MM.1S (cell line): ENCODE measurements at regions not wholly inside any gene's neighbourhood (a gene's known extent, or its start where the extent isn't known, plus 50 kb on each side); places are given as distances from the start of the nearest gene placed in this dataset.
"Not testable (repeated sequence)": the region's sequence is repeated elsewhere in the genome, so short reads cannot be mapped to it uniquely, and the experiment has no call there.

Source experiments
- DNase-seq: peaks from one replicate; pipeline ENCODE4 v3.0.0-alpha.2; 2015
- H2AFZ ChIP-seq: fragments of 300-600 bp; sonication (generic); 2 replicates; pipeline ENCODE4 v1.6.0; 2016; ENCODE audit warnings: antibody characterized with exemption, low read length
- H3F3A ChIP-seq: fragments of 300-600 bp; sonication (generic); 2 replicates; pipeline ENCODE4 v1.6.1; 2016; ENCODE audit warnings: mild to moderate bottlenecking, antibody characterized with exemption, low read length, moderate library complexity, mixed read lengths; ENCODE audit not compliant: insufficient read depth
- H3K27ac ChIP-seq: fragments of 300-600 bp; sonication (generic); 2 replicates; pipeline ENCODE4 v1.5.1; 2016; ENCODE audit warnings: mild to moderate bottlenecking, low read length
- H3K27me3 ChIP-seq: fragments of 300-600 bp; sonication (generic); replicated peaks from 2 replicates; pipeline ENCODE4 v1.6.0; 2016; ENCODE audit warnings: low read length; ENCODE audit not compliant: insufficient read depth
- H3K36me3 ChIP-seq: fragments of 300-600 bp; sonication (generic); replicated peaks from 2 replicates; pipeline ENCODE4 v1.6.1; 2016; ENCODE audit warnings: mild to moderate bottlenecking, low read length, mixed read lengths; ENCODE audit not compliant: insufficient read depth
- H3K4me1 ChIP-seq: fragments of 300-600 bp; sonication (generic); 2 replicates; pipeline ENCODE4 v1.6.1; 2016; ENCODE audit warnings: low read length, mixed read lengths
- H3K4me2 ChIP-seq: fragments of 300-600 bp; sonication (generic); 2 replicates; pipeline ENCODE4 v1.6.0; 2016; ENCODE audit warnings: low read depth, low read length
- H3K4me3 ChIP-seq: fragments of 300-600 bp; sonication (generic); 2 replicates; pipeline ENCODE4 v1.5.1; 2016; ENCODE audit warnings: low read length, mixed read lengths
- H3K79me2 ChIP-seq: fragments of 300-600 bp; sonication (generic); 2 replicates; pipeline ENCODE4 v1.6.1; 2016; ENCODE audit warnings: mixed run types, low read length, mixed read lengths
- H3K9ac ChIP-seq: fragments of 300-600 bp; sonication (generic); 2 replicates; pipeline ENCODE4 v1.6.1; 2016; ENCODE audit warnings: low read length, mixed read lengths
- H3K9me2 ChIP-seq: fragments of 300-600 bp; sonication (generic); replicated peaks from 2 replicates; pipeline ENCODE4 v1.6.1; 2016; ENCODE audit warnings: mild to moderate bottlenecking, low read length, mixed read lengths; ENCODE audit not compliant: insufficient read depth
- H3K9me3 ChIP-seq: fragments of 300-600 bp; sonication (generic); replicated peaks from 2 replicates; pipeline ENCODE4 v1.6.1; 2016; ENCODE audit warnings: mild to moderate bottlenecking, low read length, mixed read lengths; ENCODE audit not compliant: insufficient read depth
- H4K20me1 ChIP-seq: fragments of 300-600 bp; sonication (generic); 2 replicates; pipeline ENCODE4 v1.6.1; 2016; ENCODE audit warnings: mild to moderate bottlenecking, low read length, moderate library complexity, mixed read lengths; ENCODE audit not compliant: insufficient read depth

DNA sequence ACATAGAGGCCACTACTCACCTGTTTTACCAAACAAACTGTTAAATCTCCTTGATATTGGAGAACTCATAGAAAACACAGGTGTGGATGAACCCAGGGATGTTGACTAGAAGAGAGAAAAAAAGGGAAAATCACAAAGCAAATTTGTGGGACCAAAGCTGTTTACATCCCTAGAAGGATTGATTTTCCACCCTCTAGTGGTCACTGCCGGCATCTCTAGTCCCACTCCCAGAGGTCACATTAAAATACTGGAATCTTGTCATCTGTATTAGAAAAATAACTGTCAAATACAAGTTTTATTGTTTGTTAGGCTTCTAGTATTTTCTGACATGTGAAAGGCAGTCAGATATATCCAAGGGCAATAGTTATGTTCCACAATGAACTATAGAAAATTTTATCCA, 469.7 kb downstream of the FOXD4L4 start:
- not testable (repeated sequence) for H3K27ac ChIP-seq, H2AFZ ChIP-seq, H3K4me1 ChIP-seq, H3K36me3 ChIP-seq, H3K9ac ChIP-seq, H3K9me3 ChIP-seq, H3K27me3 ChIP-seq, H4K20me1 ChIP-seq, H3K4me3 ChIP-seq, H3F3A ChIP-seq, H3K4me2 ChIP-seq, H3K9me2 ChIP-seq, DNase-seq, H3K79me2 ChIP-seq

DNA sequence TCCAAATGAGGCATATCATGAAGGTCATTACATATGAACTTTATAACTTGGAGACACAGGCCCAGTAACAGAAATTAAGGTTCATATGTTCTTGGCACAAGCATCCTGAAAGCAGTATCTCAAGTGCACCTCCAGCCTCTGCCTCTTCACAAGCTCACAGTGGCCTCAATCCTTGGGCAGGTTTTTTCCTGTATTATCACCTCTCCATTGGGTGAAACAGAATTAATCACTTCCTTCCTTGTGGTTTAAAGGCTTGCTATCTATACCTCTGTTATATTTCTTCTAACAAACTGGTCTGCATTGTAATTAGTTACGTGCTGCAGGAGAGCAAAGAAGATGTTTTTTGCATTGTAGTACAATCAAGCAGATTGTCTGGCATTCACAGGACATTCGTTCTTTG, 471.0 kb downstream of the FOXD4L4 start:
- not testable (repeated sequence) for H3K4me3 ChIP-seq, H2AFZ ChIP-seq, H3K4me2 ChIP-seq, H3F3A ChIP-seq, H3K36me3 ChIP-seq, H3K27me3 ChIP-seq, H3K9me3 ChIP-seq, H3K9me2 ChIP-seq, H4K20me1 ChIP-seq, H3K27ac ChIP-seq, H3K4me1 ChIP-seq, H3K79me2 ChIP-seq, DNase-seq, H3K9ac ChIP-seq

DNA sequence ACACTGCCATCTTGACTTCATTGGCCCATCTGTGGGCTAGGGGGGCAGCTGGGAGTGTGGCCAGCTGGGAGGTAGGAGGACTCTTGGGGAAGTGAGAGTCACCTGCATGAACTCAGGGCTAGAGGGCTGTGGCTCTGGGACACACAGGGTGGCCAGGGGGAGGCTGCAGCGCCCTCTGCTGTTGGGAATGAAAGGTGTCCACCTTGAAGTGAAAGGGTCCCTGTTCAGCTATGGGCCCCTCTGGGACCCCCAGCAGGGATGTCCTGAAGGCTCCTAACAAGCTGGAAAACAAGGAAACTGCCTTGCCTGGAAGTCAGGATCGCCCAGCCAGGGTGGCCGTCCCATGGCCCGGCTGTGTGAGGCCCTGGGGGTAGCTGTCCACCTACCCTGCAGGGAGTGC, 507.8 kb downstream of the FOXD4L4 start:
- not testable (repeated sequence) for DNase-seq, H3K4me1 ChIP-seq, H3K9ac ChIP-seq, H3K27me3 ChIP-seq, H3K79me2 ChIP-seq, H3K9me2 ChIP-seq, H3F3A ChIP-seq, H3K36me3 ChIP-seq, H3K4me3 ChIP-seq, H3K9me3 ChIP-seq, H3K27ac ChIP-seq, H3K4me2 ChIP-seq, H4K20me1 ChIP-seq, H2AFZ ChIP-seq

DNA sequence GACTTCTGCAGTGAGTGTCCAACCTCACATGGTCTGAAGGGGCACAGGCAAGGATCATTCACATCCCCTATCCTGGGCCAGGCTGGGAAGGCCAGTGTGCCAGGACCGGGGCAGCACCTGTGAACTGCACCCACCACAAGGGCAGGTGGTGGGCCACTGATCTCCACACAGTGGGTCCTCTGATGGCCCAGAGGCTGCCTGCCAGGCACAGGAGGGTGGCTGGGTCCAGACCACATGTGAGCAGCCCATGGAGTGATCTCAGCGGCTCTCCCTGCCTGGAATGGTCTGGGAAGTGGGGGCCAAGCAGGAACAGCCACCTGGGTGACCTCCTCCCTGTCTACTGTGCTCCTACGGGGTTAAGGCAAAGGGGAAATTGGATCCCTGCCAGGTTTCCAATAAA, 508.5 kb downstream of the FOXD4L4 start:
- not testable (repeated sequence) for H3K27me3 ChIP-seq, H3K9me2 ChIP-seq, H3K79me2 ChIP-seq, H3K4me2 ChIP-seq, H3F3A ChIP-seq, H3K4me1 ChIP-seq, H2AFZ ChIP-seq, H4K20me1 ChIP-seq, H3K36me3 ChIP-seq, H3K27ac ChIP-seq, H3K4me3 ChIP-seq, DNase-seq, H3K9ac ChIP-seq, H3K9me3 ChIP-seq

DNA sequence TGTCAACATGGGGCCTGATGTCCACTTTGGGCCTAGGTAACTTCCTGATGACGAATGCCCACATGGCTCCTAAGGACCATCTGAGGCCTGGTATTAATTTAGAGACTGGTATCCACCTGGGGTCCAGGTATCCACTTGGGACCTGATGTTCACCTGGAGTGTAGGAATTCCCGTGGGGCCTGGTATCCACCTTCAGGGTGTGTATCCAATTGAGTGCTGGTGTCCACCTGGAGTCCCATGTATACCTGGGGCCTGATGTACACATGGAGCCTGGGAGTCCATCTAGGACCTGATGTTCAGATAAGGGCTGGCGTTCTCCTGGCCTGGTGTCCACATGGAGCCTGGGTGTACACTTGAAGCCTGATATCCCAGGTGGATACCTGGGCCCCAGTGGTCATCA, 520.6 kb downstream of the FOXD4L4 start:
- H3K9me2 ChIP-seq, H3F3A ChIP-seq, H3K27me3 ChIP-seq, H4K20me1 ChIP-seq, H3K4me3 ChIP-seq, H3K27ac ChIP-seq, H3K79me2 ChIP-seq, H3K9me3 ChIP-seq, H3K9ac ChIP-seq, H2AFZ ChIP-seq, DNase-seq, H3K4me1 ChIP-seq, H3K36me3 ChIP-seq, H3K4me2 ChIP-seq: not testable (repeated sequence)

DNA sequence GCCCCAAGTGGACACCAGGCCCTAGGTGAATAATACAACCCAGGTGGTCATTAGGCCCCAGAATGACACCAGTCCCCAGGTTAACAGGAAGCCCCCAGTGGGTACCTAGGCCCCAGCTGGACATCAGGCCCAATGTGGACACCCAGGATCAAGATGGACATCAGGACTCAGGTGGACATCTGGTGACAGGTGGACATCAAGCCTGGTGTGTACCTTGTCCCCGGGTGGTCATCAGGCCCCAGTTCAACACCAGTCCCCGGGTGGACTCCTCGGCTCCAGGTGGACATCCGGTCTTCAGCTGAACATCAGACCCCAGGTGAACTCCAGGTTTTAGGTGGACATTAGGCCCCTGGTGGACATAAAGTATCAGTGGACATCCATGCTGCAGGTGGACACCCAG, 524.6 kb downstream of the FOXD4L4 start:
- not testable (repeated sequence) for H3K4me1 ChIP-seq, H3K27ac ChIP-seq, H3K9me2 ChIP-seq, DNase-seq, H2AFZ ChIP-seq, H3K9me3 ChIP-seq, H3K79me2 ChIP-seq, H3F3A ChIP-seq, H4K20me1 ChIP-seq, H3K9ac ChIP-seq, H3K27me3 ChIP-seq, H3K4me2 ChIP-seq, H3K36me3 ChIP-seq, H3K4me3 ChIP-seq

DNA sequence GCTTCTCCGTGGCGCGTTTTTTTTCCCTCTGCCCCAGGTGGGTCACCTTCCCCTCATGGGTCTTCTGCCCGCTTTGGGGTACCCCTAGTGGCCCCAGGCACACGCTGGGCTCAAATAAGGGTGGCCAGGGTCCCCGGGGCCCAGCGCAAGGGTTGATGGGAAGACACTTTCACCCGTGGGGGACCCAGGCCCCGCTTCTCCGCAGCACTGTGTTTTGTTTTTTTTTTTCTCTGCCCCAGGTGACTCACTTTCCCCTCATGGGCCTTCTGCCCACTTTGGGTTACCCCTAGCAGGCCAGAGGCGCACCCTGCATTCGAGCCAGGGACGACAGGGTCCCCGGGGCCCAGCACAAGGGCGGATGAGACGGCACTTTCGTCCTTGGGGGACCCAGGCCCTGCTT, 526.7 kb downstream of the FOXD4L4 start:
- not testable (repeated sequence) for H3K79me2 ChIP-seq, H3K36me3 ChIP-seq, H2AFZ ChIP-seq, H3K27ac ChIP-seq, H3K4me2 ChIP-seq, DNase-seq, H3F3A ChIP-seq, H3K4me3 ChIP-seq, H3K9ac ChIP-seq, H3K27me3 ChIP-seq, H3K9me2 ChIP-seq, H4K20me1 ChIP-seq, H3K9me3 ChIP-seq, H3K4me1 ChIP-seq

DNA sequence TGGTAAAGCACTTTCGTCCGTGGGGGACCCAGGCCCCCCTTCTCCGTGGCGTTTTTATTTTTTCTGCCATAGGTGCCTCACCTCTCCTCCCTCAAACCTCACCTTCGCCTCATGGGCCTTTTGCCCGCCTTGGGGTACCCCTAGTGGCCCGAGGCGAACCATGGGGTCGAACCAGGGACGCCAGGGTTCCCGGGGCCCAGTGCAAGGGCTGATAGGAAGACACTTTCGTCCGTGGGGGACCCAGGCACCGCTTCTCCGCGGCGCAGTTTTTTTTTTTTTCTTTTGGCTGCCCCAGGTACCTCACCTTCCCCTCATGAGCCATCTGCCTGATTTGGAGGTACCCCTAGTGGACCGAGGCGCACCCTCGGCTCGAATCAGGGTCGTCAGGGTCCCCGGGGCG, 527.8 kb downstream of the FOXD4L4 start:
- H2AFZ ChIP-seq, DNase-seq: not testable (repeated sequence)

More for the DNA sequence above, 527.8 kb downstream of the FOXD4L4 start:
- H3K4me3 ChIP-seq, H3K27me3 ChIP-seq, H3K36me3 ChIP-seq, H3K79me2 ChIP-seq, H3K9ac ChIP-seq, H4K20me1 ChIP-seq, H3K9me2 ChIP-seq, H3K4me1 ChIP-seq, H3K27ac ChIP-seq, H3K4me2 ChIP-seq, H3K9me3 ChIP-seq, H3F3A ChIP-seq: not testable (repeated sequence)
